OCI-LY7 (cell line): ENCODE measurements at regions not wholly inside any gene's neighbourhood (a gene's known extent, or its start where the extent isn't known, plus 50 kb on each side); places are given as distances from the start of the nearest gene placed in this dataset.

ENCODE experiments used
- BruUV-seq: library from RNA; stranded (reverse); fragments of 400-500 nt; replicated peaks from 2 replicates; lab custom pipeline; 2021; lab: Mats Ljungman, UMichigan
- CTCF ChIA-PET: fragments of 300-600 bp; sonication (Branson Sonifier 250); formaldehyde crosslinking; loops from one replicate; lab custom pipeline; 2022; ENCODE audit warnings: antibody characterized with exemption; ENCODE audit not compliant: unreplicated experiment; lab: Charles Lee
- POLR2A ChIA-PET: fragments of 300-600 bp; sonication (Branson Sonifier 250); formaldehyde crosslinking; loops from one replicate; lab custom pipeline; 2022; ENCODE audit warnings: antibody characterized with exemption; lab: Charles Lee
- DNase-seq: peaks from one replicate; pipeline ENCODE4 v3.0.0-alpha.2; 2015; ENCODE audit warnings: low spot score
- H2AFZ ChIP-seq: fragments of 200-600 bp; sonication (generic), shearing (Covaris generic); 2 replicates; pipeline ENCODE4 v1.6.1; 2014; ENCODE audit warnings: mild to moderate bottlenecking, antibody characterized with exemption, low read length, moderate library complexity
- H3K27ac ChIP-seq: fragments of 200-600 bp; sonication (generic); 2 replicates; pipeline ENCODE4 v1.5.1; 2014; ENCODE audit warnings: mixed run types, low read depth, mild to moderate bottlenecking, moderate library complexity, low read length, inconsistent platforms; ENCODE audit not compliant: poor library complexity, severe bottlenecking
- H3K36me3 ChIP-seq: fragments of 200-600 bp; sonication (generic); 2 replicates; pipeline ENCODE4 v1.6.1; 2014; ENCODE audit warnings: mild to moderate bottlenecking, antibody characterized with exemption, low read length, moderate library complexity, mixed read lengths; ENCODE audit not compliant: insufficient read depth
- H3K4me1 ChIP-seq: fragments of 200-600 bp; sonication (generic); 2 replicates; pipeline ENCODE4 v1.5.1; 2014; ENCODE audit warnings: mild to moderate bottlenecking, low read length; ENCODE audit not compliant: insufficient read depth, poor library complexity, severe bottlenecking
- H3K4me2 ChIP-seq: fragments of 200-600 bp; sonication (generic); 2 replicates; pipeline ENCODE4 v1.6.1; 2014; ENCODE audit warnings: mild to moderate bottlenecking, low read length
- H3K4me3 ChIP-seq: fragments of 200-600 bp; sonication (generic); 2 replicates; pipeline ENCODE4 v1.5.1; 2014; ENCODE audit warnings: mild to moderate bottlenecking, low read depth, low read length; ENCODE audit not compliant: poor library complexity, severe bottlenecking
- H3K79me2 ChIP-seq: fragments of 200-600 bp; sonication (generic); 2 replicates; pipeline ENCODE4 v1.6.1; 2016; ENCODE audit warnings: low read depth, mild to moderate bottlenecking, low read length, moderate library complexity, mixed read lengths; ENCODE audit not compliant: insufficient read depth
- H3K9me2 ChIP-seq: fragments of 200-600 bp; sonication (generic); 2 replicates; pipeline ENCODE4 v1.6.1; 2016; ENCODE audit warnings: mild to moderate bottlenecking, low read length, mixed read lengths; ENCODE audit not compliant: insufficient read depth
- H3K9me3 ChIP-seq: fragments of 200-600 bp; sonication (generic); 2 replicates; pipeline ENCODE4 v1.6.1; 2014; ENCODE audit warnings: mild to moderate bottlenecking, mixed run types, low read length, mixed read lengths
- H4K20me1 ChIP-seq: fragments of 200-600 bp; sonication (generic); 2 replicates; pipeline ENCODE4 v1.6.1; 2014; ENCODE audit warnings: mild to moderate bottlenecking, antibody characterized with exemption, low read length, moderate library complexity, mixed read lengths; ENCODE audit not compliant: insufficient read depth
- EZH2phosphoT487 ChIP-seq: fragments of 200-600 bp; sonication (generic); IDR thresholded peaks from 2 replicates; pipeline ENCODE4 v1.6.1; 2018; ENCODE audit warnings: low read depth, borderline replicate concordance, mild to moderate bottlenecking, mixed run types, antibody characterized with exemption, low read length, moderate library complexity, mixed read lengths
- intact Hi-C: fragments of 100-400 bp; cut with micrococcal nuclease; formaldehyde crosslinking; loops from one replicate; pipeline ENCODE4 v1.10.0; 2022; ENCODE audit not compliant: unreplicated experiment
- TF ChIP-seq, protein P1 (sequence below): fragments of 200-600 bp; sonication (generic); conservative IDR thresholded peaks from 2 replicates; pipeline ENCODE4 v1.5.1; 2014; ENCODE audit warnings: mild to moderate bottlenecking, antibody characterized with exemption, low read length, moderate library complexity, mixed read lengths

GRCh38 chr5:40364441-40364840 is 315.3 kb upstream of the PTGER4 start:
- no peaks in the 10 kb centered on the region for H3K36me3 ChIP-seq
- intact Hi-C loops: no loop called here
- H3K79me2 ChIP-seq: no peaks in the 10 kb centered on the region
- H3K27ac ChIP-seq: no peak overlapping the region
- TF ChIP-seq, protein P1, sequence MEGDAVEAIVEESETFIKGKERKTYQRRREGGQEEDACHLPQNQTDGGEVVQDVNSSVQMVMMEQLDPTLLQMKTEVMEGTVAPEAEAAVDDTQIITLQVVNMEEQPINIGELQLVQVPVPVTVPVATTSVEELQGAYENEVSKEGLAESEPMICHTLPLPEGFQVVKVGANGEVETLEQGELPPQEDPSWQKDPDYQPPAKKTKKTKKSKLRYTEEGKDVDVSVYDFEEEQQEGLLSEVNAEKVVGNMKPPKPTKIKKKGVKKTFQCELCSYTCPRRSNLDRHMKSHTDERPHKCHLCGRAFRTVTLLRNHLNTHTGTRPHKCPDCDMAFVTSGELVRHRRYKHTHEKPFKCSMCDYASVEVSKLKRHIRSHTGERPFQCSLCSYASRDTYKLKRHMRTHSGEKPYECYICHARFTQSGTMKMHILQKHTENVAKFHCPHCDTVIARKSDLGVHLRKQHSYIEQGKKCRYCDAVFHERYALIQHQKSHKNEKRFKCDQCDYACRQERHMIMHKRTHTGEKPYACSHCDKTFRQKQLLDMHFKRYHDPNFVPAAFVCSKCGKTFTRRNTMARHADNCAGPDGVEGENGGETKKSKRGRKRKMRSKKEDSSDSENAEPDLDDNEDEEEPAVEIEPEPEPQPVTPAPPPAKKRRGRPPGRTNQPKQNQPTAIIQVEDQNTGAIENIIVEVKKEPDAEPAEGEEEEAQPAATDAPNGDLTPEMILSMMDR: no peak
- no peak for TF ChIP-seq EZH2phosphoT487
- H3K9me3 ChIP-seq: no peaks in the 10 kb centered on the region
- ChIA-PET POLR2A (no interaction called here), CTCF (no interaction called here)
- no peaks in the 10 kb centered on the region for H3K9me2 ChIP-seq
- DNase-seq: no peak
- no peaks in the 10 kb centered on the region for H3K4me1 ChIP-seq
- no TSS peak for BruUV-seq
- no peak overlapping the region for H2AFZ ChIP-seq
- no peak overlapping the region for H3K4me3 ChIP-seq
- no peak overlapping the region for H3K4me2 ChIP-seq
- H4K20me1 ChIP-seq: no peaks in the 10 kb centered on the region

- no peaks in the 10 kb centered on the region for H3K36me3 ChIP-seq
- no peak for DNase-seq
- no peak overlapping the region for H3K27ac ChIP-seq
- H3K4me2 ChIP-seq: no peak overlapping the region
- no TSS peak for BruUV-seq
- intact Hi-C loops: no loop called here
- TF ChIP-seq, protein P1: no peak
- no peak for TF ChIP-seq EZH2phosphoT487
- ChIA-PET POLR2A (interaction anchor here (0.9 kb wide), 1 partner anchor 42 kb away, joined by 3 read pairs; no protein-coding TSS in a partner anchor), CTCF (no interaction called here)
- no peaks in the 10 kb centered on the region for H3K9me3 ChIP-seq
- no peak overlapping the region for H2AFZ ChIP-seq
- H3K9me2 ChIP-seq: no peaks in the 10 kb centered on the region
- no peak overlapping the region for H3K4me3 ChIP-seq
- H3K4me1 ChIP-seq: no peaks in the 10 kb centered on the region
- no peaks in the 10 kb centered on the region for H4K20me1 ChIP-seq
- H3K79me2 ChIP-seq: no peaks in the 10 kb centered on the region
These were observed 318.3 kb upstream of the PTGER4 start for GRCh38 chr5:40361378-40361777.

GRCh38 chr5:40360685-40361084 is 319.0 kb upstream of the PTGER4 start:
- H3K79me2 ChIP-seq: no peaks in the 10 kb centered on the region
- no peak overlapping the region for H3K4me2 ChIP-seq
- TF ChIP-seq, protein P1: no peak
- no peak for TF ChIP-seq EZH2phosphoT487
- H3K27ac ChIP-seq: no peak overlapping the region
- no peaks in the 10 kb centered on the region for H4K20me1 ChIP-seq
- H3K4me1 ChIP-seq: no peaks in the 10 kb centered on the region
- no TSS peak for BruUV-seq
- no peak for DNase-seq
- intact Hi-C loops: no loop called here
- H3K9me3 ChIP-seq: no peaks in the 10 kb centered on the region
- H3K36me3 ChIP-seq: no peaks in the 10 kb centered on the region
- ChIA-PET POLR2A (interaction anchor here (0.7 kb wide), 1 partner anchor 1173 kb away, joined by 3 read pairs; no protein-coding TSS in a partner anchor), CTCF (no interaction called here)
- no peak overlapping the region for H2AFZ ChIP-seq
- H3K9me2 ChIP-seq: no peaks in the 10 kb centered on the region
- no peak overlapping the region for H3K4me3 ChIP-seq
